ENCODE measurements at regions not wholly inside any gene's neighbourhood (a gene's known extent, or its start where the extent isn't known, plus 50 kb on each side); places are given as distances from the start of the nearest gene placed in this dataset.

DNA sequence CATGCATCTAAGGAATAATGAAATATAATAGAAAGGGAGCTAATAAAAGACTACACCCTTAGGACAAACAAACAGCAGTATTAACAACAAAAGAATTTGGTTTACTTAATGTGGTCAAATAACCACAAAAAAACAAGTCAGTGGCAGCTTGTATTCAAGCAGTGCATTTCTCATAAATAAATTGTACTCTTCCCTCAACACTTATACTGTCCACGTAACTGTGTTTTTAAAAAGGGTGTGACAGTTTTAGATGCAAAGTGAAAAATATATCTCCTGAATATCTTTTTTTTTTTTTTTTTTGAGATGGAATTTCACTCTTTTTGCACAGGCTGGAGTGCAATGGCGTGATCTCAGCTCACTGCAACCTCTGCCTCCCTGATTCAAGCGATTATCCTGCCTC lies 698.2 kb upstream of the CADM2 start:
- Histone ChIP-seq H2BK20ac (ENCODE audit: low read depth, low read length, poor library complexity, severe bottlenecking) (no peak overlapping the region), H2BK120ac (ENCODE audit: low read depth, low read length, poor library complexity, severe bottlenecking) (no peak overlapping the region), H4K8ac (replicated peaks; ENCODE audit: insufficient read length, low read depth, low read length) (no peak overlapping the region), H3K18ac (ENCODE audit: insufficient read length, low read depth, low read length) (no peak overlapping the region), H3K23ac (ENCODE audit: insufficient read length, low read depth, low read length) (no peak overlapping the region), H3K27me3 (ENCODE audit: insufficient read depth, low read length) (no peaks in the 10 kb centered on the region), H3K27ac (ENCODE audit: insufficient read length, low read depth, low read length) (no peak overlapping the region), H4K5ac (ENCODE audit: insufficient read length, low read depth, low read length) (no peak overlapping the region), H2AK5ac (ENCODE audit: insufficient read length, low read length) (no peak overlapping the region), H3K4ac (ENCODE audit: low read depth, low read length) (no peak overlapping the region), H3K56ac (ENCODE audit: insufficient read length, low read depth, low read length) (no peak overlapping the region), H3K4me1 (ENCODE audit: insufficient read depth, low read length) (no peaks in the 10 kb centered on the region), H2BK12ac (ENCODE audit: insufficient read length, low read depth, low read length) (no peak overlapping the region), H3K79me1 (ENCODE audit: insufficient read depth, low read depth, low read length, poor library complexity, severe bottlenecking) (no peaks in the 10 kb centered on the region), H2AFZ (ENCODE audit: low read length) (no peak overlapping the region), H4K91ac (ENCODE audit: insufficient read length, low read depth, low read length) (no peak overlapping the region), H3K79me2 (ENCODE audit: insufficient read depth, low read length) (no peaks in the 10 kb centered on the region), H3K9ac (ENCODE audit: extremely low read depth, insufficient read length, low read length) (no peak overlapping the region), H2BK5ac (ENCODE audit: insufficient read length, low read length) (no peak overlapping the region), H3K4me2 (ENCODE audit: insufficient read depth, insufficient read length, low read length) (no peak overlapping the region), H3K9me3 (ENCODE audit: control insufficient read depth, low read depth, low read length) (no peaks in the 10 kb centered on the region), H3T11ph (ENCODE audit: low read length) (no peak overlapping the region), H3K14ac (ENCODE audit: insufficient read depth, low read length) (no peak overlapping the region), H4K20me1 (ENCODE audit: control insufficient read depth, insufficient read depth, insufficient read length) (no peaks in the 10 kb centered on the region), H3K23me2 (ENCODE audit: insufficient read length, low read depth, low read length, poor library complexity, severe bottlenecking) (no peaks in the 10 kb centered on the region), H2BK15ac (ENCODE audit: low read depth, low read length) (no peak overlapping the region)
- Mint-ChIP-seq H3K36me3 (ENCODE audit: insufficient read depth in 1 of 3, low read depth in 3 of 3) (no peaks in the 10 kb centered on the region), H3K4me1 (peaks cover 0 to 5% of the 10 kb centered on the region in 2 experiments; a peak in 2 of 4 replicates), H3K27me3 (ENCODE audit: low read depth) (no peaks in the 10 kb centered on the region), H3K27ac (no peak overlapping the region), H3K9me3 (no peaks in the 10 kb centered on the region; a peak in 1 of 5 replicates), H3K4me3 (no peak overlapping the region)
- TF ChIP-seq, protein P1, sequence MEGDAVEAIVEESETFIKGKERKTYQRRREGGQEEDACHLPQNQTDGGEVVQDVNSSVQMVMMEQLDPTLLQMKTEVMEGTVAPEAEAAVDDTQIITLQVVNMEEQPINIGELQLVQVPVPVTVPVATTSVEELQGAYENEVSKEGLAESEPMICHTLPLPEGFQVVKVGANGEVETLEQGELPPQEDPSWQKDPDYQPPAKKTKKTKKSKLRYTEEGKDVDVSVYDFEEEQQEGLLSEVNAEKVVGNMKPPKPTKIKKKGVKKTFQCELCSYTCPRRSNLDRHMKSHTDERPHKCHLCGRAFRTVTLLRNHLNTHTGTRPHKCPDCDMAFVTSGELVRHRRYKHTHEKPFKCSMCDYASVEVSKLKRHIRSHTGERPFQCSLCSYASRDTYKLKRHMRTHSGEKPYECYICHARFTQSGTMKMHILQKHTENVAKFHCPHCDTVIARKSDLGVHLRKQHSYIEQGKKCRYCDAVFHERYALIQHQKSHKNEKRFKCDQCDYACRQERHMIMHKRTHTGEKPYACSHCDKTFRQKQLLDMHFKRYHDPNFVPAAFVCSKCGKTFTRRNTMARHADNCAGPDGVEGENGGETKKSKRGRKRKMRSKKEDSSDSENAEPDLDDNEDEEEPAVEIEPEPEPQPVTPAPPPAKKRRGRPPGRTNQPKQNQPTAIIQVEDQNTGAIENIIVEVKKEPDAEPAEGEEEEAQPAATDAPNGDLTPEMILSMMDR (conservative IDR thresholded peaks at IDR 0.05): no peak
- no peak for DNase-seq
- no CpG with 5 or more reads among the region's 3 CpGs for WGBS (ENCODE audit: extremely low coverage, insufficient read length, low lambda C conversion rate)
